GM21529 (cell line): ENCODE measurements at regions not wholly inside any gene's neighbourhood (a gene's known extent, or its start where the extent isn't known, plus 50 kb on each side); places are given as distances from the start of the nearest gene placed in this dataset.

Experiments used
- ATAC-seq: cut with Tn5 transposase; IDR thresholded peaks from one replicate; pipeline ENCODE4 v1.9.1; 2021; ENCODE audit not compliant: unreplicated experiment

- no peak for ATAC-seq
Observed at GRCh38 chr5:112112346-112112745, 306.7 kb downstream of the EPB41L4A start.

GRCh38 chr5:112109331-112110007 lies 309.6 kb downstream of the EPB41L4A start:
- no peak for ATAC-seq

- no peak for ATAC-seq
Observed at GRCh38 chr5:112106878-112107277, 312.2 kb downstream of the EPB41L4A start.

- ATAC-seq: no peak
Observed at GRCh38 chr5:112097768-112098167, 321.3 kb downstream of the EPB41L4A start.

GRCh38 chr5:112087222-112087621 lies 330.2 kb upstream of the NREP start:
- no peak for ATAC-seq

- no peak for ATAC-seq
Observed at GRCh38 chr5:112086740-112087139, 329.7 kb upstream of the NREP start.

- ATAC-seq: no peak
Observed at GRCh38 chr5:112084149-112084548, 327.2 kb upstream of the NREP start.

GRCh38 chr5:112083623-112084022 lies 326.6 kb upstream of the NREP start:
- no peak for ATAC-seq

- peak; percentile 83 for ATAC-seq
Observed at GRCh38 chr5:112077180-112077579, 320.2 kb upstream of the NREP start.

- ATAC-seq: no peak
Observed at GRCh38 chr5:112070022-112070421, 313.0 kb upstream of the NREP start.

GRCh38 chr5:112069329-112069728 lies 312.3 kb upstream of the NREP start:
- ATAC-seq: no peak

- ATAC-seq: no peak
Observed at GRCh38 chr5:112068593-112068992, 311.6 kb upstream of the NREP start.

- ATAC-seq: no peak
Observed at GRCh38 chr5:112065781-112066180, 308.8 kb upstream of the NREP start.

GRCh38 chr5:112064956-112065355 lies 308.0 kb upstream of the NREP start:
- peak; percentile 65 for ATAC-seq

- ATAC-seq: no peak
Observed at GRCh38 chr5:112064271-112064701, 307.3 kb upstream of the NREP start.

- no peak for ATAC-seq
Observed at GRCh38 chr5:112063856-112064255, 306.9 kb upstream of the NREP start.

GRCh38 chr5:112063191-112063590 lies 306.2 kb upstream of the NREP start:
- no peak for ATAC-seq

GRCh38 chr5:112062181-112062580 lies 305.2 kb upstream of the NREP start:
- no peak for ATAC-seq

- ATAC-seq: no peak
Observed at GRCh38 chr5:112061666-112062065, 304.7 kb upstream of the NREP start.

- peak; percentile 51 for ATAC-seq
Observed at GRCh38 chr5:112059579-112060135, 302.7 kb upstream of the NREP start.

GRCh38 chr5:112049738-112050137 lies 292.7 kb upstream of the NREP start:
- ATAC-seq: no peak

GRCh38 chr5:112036206-112036605 lies 279.2 kb upstream of the NREP start:
- no peak for ATAC-seq

- no peak for ATAC-seq
Observed at GRCh38 chr5:112034421-112034979, 277.5 kb upstream of the NREP start.
